ENCODE measurements at regions not wholly inside any gene's neighbourhood (a gene's known extent, or its start where the extent isn't known, plus 50 kb on each side); places are given as distances from the start of the nearest gene placed in this dataset.

- no peak for DNase-seq (ENCODE audit: low spot score)
- TF ChIP-seq CTCF (IDR thresholded peaks at IDR 0.05; ENCODE audit: extremely low read depth, missing control alignments): no peak
These were observed 209.9 kb upstream of the CDH20 start for GRCh38 chr18:61123309-61123708.

GRCh38 chr18:61127714-61128467 is 205.3 kb upstream of the CDH20 start:
- no peak for DNase-seq (ENCODE audit: low spot score)
- no peak for TF ChIP-seq CTCF (IDR thresholded peaks at IDR 0.05; ENCODE audit: extremely low read depth, missing control alignments)

- DNase-seq (ENCODE audit: low spot score): no peak
- TF ChIP-seq CTCF (IDR thresholded peaks at IDR 0.05; ENCODE audit: extremely low read depth, missing control alignments): no peak
These were observed 204.2 kb upstream of the CDH20 start for GRCh38 chr18:61129001-61129400.

- TF ChIP-seq CTCF (IDR thresholded peaks at IDR 0.05; ENCODE audit: extremely low read depth, missing control alignments): no peak
- no peak for DNase-seq (ENCODE audit: low spot score)
These were observed 201.2 kb upstream of the CDH20 start for GRCh38 chr18:61132031-61132430.

- no peak for TF ChIP-seq CTCF (IDR thresholded peaks at IDR 0.05; ENCODE audit: extremely low read depth, missing control alignments)
- no peak for DNase-seq (ENCODE audit: low spot score)
These were observed 199.4 kb upstream of the CDH20 start for GRCh38 chr18:61133783-61134182.

GRCh38 chr18:61136711-61137251 is 196.4 kb upstream of the CDH20 start:
- TF ChIP-seq CTCF (IDR thresholded peaks at IDR 0.05; ENCODE audit: extremely low read depth, missing control alignments): no peak
- no peak for DNase-seq (ENCODE audit: low spot score)

GRCh38 chr18:61141691-61142090 is 191.5 kb upstream of the CDH20 start:
- DNase-seq (ENCODE audit: low spot score): no peak
- TF ChIP-seq CTCF (IDR thresholded peaks at IDR 0.05; ENCODE audit: extremely low read depth, missing control alignments): no peak

Measured in GM20000 (cell line).